HG03521 (cell line): ENCODE measurements at regions not wholly inside any gene's neighbourhood (a gene's known extent, or its start where the extent isn't known, plus 50 kb on each side); places are given as distances from the start of the nearest gene placed in this dataset.

Experiments used
- ATAC-seq: cut with Tn5 transposase; IDR thresholded peaks from one replicate; pipeline ENCODE4 v1.9.1; 2021; ENCODE audit warnings: mild to moderate bottlenecking, moderate library complexity; ENCODE audit not compliant: unreplicated experiment

GRCh38 chr2:149954981-149955600 lies 367.5 kb upstream of the MMADHC start:
- no peak for ATAC-seq

GRCh38 chr2:149953627-149954026 lies 366.1 kb upstream of the MMADHC start:
- no peak for ATAC-seq

GRCh38 chr2:149931486-149931885 lies 343.9 kb upstream of the MMADHC start:
- ATAC-seq = no peak

- ATAC-seq = no peak
These were observed 340.4 kb upstream of the MMADHC start for GRCh38 chr2:149928011-149928410.

- ATAC-seq = no peak
These were observed 338.6 kb upstream of the MMADHC start for GRCh38 chr2:149926149-149926548.

GRCh38 chr2:149924549-149925213 lies 337.1 kb upstream of the MMADHC start:
- ATAC-seq = no peak

GRCh38 chr2:149924028-149924427 lies 336.5 kb upstream of the MMADHC start:
- ATAC-seq = no peak

GRCh38 chr2:149921911-149922616 lies 334.5 kb upstream of the MMADHC start:
- no peak for ATAC-seq

- ATAC-seq = no peak
These were observed 332.8 kb upstream of the MMADHC start for GRCh38 chr2:149920389-149920788.

GRCh38 chr2:149915151-149915550 lies 327.6 kb upstream of the MMADHC start:
- no peak for ATAC-seq

GRCh38 chr2:149908726-149909683 lies 321.4 kb upstream of the MMADHC start:
- no peak for ATAC-seq

- ATAC-seq = no peak
These were observed 319.3 kb upstream of the MMADHC start for GRCh38 chr2:149906886-149907285.

GRCh38 chr2:149904352-149905175 lies 317.0 kb upstream of the MMADHC start:
- no peak for ATAC-seq

GRCh38 chr2:149903626-149904025 lies 316.1 kb upstream of the MMADHC start:
- ATAC-seq = no peak

GRCh38 chr2:149902081-149902480 lies 314.5 kb upstream of the MMADHC start:
- ATAC-seq = no peak

- ATAC-seq = no peak
These were observed 313.8 kb upstream of the MMADHC start for GRCh38 chr2:149901231-149901859.

- no peak for ATAC-seq
These were observed 311.8 kb upstream of the MMADHC start for GRCh38 chr2:149899390-149899789.

GRCh38 chr2:149894760-149895159 lies 307.2 kb upstream of the MMADHC start:
- no peak for ATAC-seq

GRCh38 chr2:149894226-149894625 lies 306.7 kb upstream of the MMADHC start:
- no peak for ATAC-seq

GRCh38 chr2:149892563-149892962 lies 305.0 kb upstream of the MMADHC start:
- no peak for ATAC-seq
